ENCODE measurements at regions not wholly inside any gene's neighbourhood (a gene's known extent, or its start where the extent isn't known, plus 50 kb on each side); places are given as distances from the start of the nearest gene placed in this dataset.

GRCh38 chr6:164731539-164731938, 577.9 kb downstream of the C6orf118 start:
- H3K4me2 ChIP-seq (ENCODE audit: low read depth, low read length, poor library complexity, severe bottlenecking), result no peak overlapping the region
- TF ChIP-seq, protein P1, sequence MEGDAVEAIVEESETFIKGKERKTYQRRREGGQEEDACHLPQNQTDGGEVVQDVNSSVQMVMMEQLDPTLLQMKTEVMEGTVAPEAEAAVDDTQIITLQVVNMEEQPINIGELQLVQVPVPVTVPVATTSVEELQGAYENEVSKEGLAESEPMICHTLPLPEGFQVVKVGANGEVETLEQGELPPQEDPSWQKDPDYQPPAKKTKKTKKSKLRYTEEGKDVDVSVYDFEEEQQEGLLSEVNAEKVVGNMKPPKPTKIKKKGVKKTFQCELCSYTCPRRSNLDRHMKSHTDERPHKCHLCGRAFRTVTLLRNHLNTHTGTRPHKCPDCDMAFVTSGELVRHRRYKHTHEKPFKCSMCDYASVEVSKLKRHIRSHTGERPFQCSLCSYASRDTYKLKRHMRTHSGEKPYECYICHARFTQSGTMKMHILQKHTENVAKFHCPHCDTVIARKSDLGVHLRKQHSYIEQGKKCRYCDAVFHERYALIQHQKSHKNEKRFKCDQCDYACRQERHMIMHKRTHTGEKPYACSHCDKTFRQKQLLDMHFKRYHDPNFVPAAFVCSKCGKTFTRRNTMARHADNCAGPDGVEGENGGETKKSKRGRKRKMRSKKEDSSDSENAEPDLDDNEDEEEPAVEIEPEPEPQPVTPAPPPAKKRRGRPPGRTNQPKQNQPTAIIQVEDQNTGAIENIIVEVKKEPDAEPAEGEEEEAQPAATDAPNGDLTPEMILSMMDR (IDR thresholded peaks at IDR 0.05; ENCODE audit: insufficient read depth, low read length, poor library complexity, severe bottlenecking), result no peak
- no peak for TF ChIP-seq EZH2phosphoT487 (conservative IDR thresholded peaks at IDR 0.05; ENCODE audit: low read length)

DNA sequence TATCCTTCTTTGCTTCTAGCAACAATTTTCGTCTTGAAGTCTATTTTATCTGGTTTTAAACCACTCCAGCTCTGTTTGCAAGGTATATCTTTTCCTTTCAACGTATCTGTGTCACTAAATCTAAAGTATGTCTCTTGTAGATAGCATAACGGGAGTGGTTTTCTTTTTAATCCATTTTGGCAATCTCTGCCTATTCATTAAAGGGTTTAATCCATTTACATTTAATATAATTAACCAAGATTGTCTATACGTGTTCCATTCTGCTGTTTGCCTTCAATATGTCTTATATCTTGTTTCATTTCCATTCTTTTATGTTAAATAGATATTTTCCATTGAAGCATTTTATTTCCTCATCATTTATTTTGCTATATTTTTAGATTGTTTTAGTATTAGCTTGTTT, 587.9 kb downstream of the C6orf118 start:
- no peaks in the 10 kb centered on the region for H3K36me3 ChIP-seq (ENCODE audit: low read length)
- no peak overlapping the region for H3K4me3 ChIP-seq (ENCODE audit: insufficient read depth, low read length, poor library complexity, severe bottlenecking)
- H3K27me3 ChIP-seq (ENCODE audit: low read length), result no peaks in the 10 kb centered on the region
- no peaks in the 10 kb centered on the region for H3K79me2 ChIP-seq (ENCODE audit: insufficient read depth, low read length)
- no peaks in the 10 kb centered on the region for H4K20me1 ChIP-seq (ENCODE audit: low read depth, low read length)
- no peaks in the 10 kb centered on the region for H3K9me2 ChIP-seq (replicated peaks; ENCODE audit: insufficient read depth, low read length)
- no peak overlapping the region for H3K27ac ChIP-seq (ENCODE audit: low read depth, low read length)
- no peak for TF ChIP-seq EZH2phosphoT487 (conservative IDR thresholded peaks at IDR 0.05; ENCODE audit: low read length)
- TF ChIP-seq, protein P1 (IDR thresholded peaks at IDR 0.05; ENCODE audit: insufficient read depth, low read length, poor library complexity, severe bottlenecking), result no peak
- H3K9me3 ChIP-seq (ENCODE audit: insufficient read depth, low read length), result no peaks in the 10 kb centered on the region
- H3K9ac ChIP-seq (ENCODE audit: low read length), result no peak overlapping the region
- H3K4me2 ChIP-seq (ENCODE audit: low read depth, low read length, poor library complexity, severe bottlenecking), result no peak overlapping the region
- H2AFZ ChIP-seq (ENCODE audit: low read depth, low read length, severe bottlenecking), result no peak overlapping the region
- H3F3A ChIP-seq (ENCODE audit: insufficient read depth), result no peaks in the 10 kb centered on the region

More at GRCh38 chr6:164731539-164731938, 577.9 kb downstream of the C6orf118 start:
- Histone ChIP-seq H4K20me1 (ENCODE audit: low read depth, low read length) (no peaks in the 10 kb centered on the region), H2AFZ (ENCODE audit: low read depth, low read length, severe bottlenecking) (no peak overlapping the region), H3K9me3 (ENCODE audit: insufficient read depth, low read length) (no peaks in the 10 kb centered on the region), H3K4me3 (ENCODE audit: insufficient read depth, low read length, poor library complexity, severe bottlenecking) (no peak overlapping the region), H3F3A (ENCODE audit: insufficient read depth) (no peaks in the 10 kb centered on the region), H3K9me2 (replicated peaks; ENCODE audit: insufficient read depth, low read length) (no peaks in the 10 kb centered on the region), H3K27me3 (ENCODE audit: low read length) (no peaks in the 10 kb centered on the region), H3K27ac (ENCODE audit: low read depth, low read length) (no peak overlapping the region), H3K36me3 (ENCODE audit: low read length) (no peaks in the 10 kb centered on the region), H3K79me2 (ENCODE audit: insufficient read depth, low read length) (no peaks in the 10 kb centered on the region), H3K9ac (ENCODE audit: low read length) (no peak overlapping the region)

DNA sequence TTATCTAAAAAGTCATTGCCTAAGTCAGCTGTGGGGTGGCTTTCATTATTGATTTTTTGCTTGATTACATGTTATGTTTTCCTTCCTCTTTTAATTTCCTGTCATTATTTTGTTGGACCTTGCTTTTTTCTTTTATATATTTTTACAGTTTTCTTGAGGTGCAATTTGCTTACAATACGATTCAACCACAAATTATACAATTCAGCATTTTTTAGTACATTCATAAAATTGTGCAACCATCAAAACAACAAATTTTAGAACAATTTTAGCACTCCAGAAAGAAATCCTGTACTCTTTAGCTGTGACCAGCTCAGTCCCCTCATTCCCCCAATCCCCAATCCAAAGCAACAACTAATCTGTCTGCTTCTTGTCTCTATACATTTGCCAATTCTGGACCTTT, 608.9 kb downstream of the C6orf118 start:
- no peak overlapping the region for H3K4me3 ChIP-seq (ENCODE audit: insufficient read depth, low read length, poor library complexity, severe bottlenecking)
- H4K20me1 ChIP-seq (ENCODE audit: low read depth, low read length), result no peaks in the 10 kb centered on the region
- no peak overlapping the region for H2AFZ ChIP-seq (ENCODE audit: low read depth, low read length, severe bottlenecking)
- H3K4me2 ChIP-seq (ENCODE audit: low read depth, low read length, poor library complexity, severe bottlenecking), result no peak overlapping the region
- H3K9me2 ChIP-seq (replicated peaks; ENCODE audit: insufficient read depth, low read length), result no peaks in the 10 kb centered on the region
- no peaks in the 10 kb centered on the region for H3K9me3 ChIP-seq (ENCODE audit: insufficient read depth, low read length)
- TF ChIP-seq, protein P1 (IDR thresholded peaks at IDR 0.05; ENCODE audit: insufficient read depth, low read length, poor library complexity, severe bottlenecking), result no peak
- TF ChIP-seq EZH2phosphoT487 (conservative IDR thresholded peaks at IDR 0.05; ENCODE audit: low read length), result no peak
- no peaks in the 10 kb centered on the region for H3K79me2 ChIP-seq (ENCODE audit: insufficient read depth, low read length)
- H3K36me3 ChIP-seq (ENCODE audit: low read length), result no peaks in the 10 kb centered on the region
- no peaks in the 10 kb centered on the region for H3F3A ChIP-seq (ENCODE audit: insufficient read depth)
- no peak overlapping the region for H3K9ac ChIP-seq (ENCODE audit: low read length)
- no peak overlapping the region for H3K27ac ChIP-seq (ENCODE audit: low read depth, low read length)
- H3K27me3 ChIP-seq (ENCODE audit: low read length), result no peaks in the 10 kb centered on the region
